A549 (cell line): ENCODE measurements at regions not wholly inside any gene's neighbourhood (a gene's known extent, or its start where the extent isn't known, plus 50 kb on each side); places are given as distances from the start of the nearest gene placed in this dataset.

ENCODE experiments used
- ATAC-seq, 2 experiments: fragments of 200-7000 bp in 1 of 2; fragments of >200 bp in 1 of 2; cut with Nextera tagmentation in 1 of 2; cut with Tn5 transposase in 1 of 2; 3 replicates each; pipeline versions ENCODE4 v1.8.0 to v1.9.1; 2018 to 2020; ENCODE audit warnings: mild to moderate bottlenecking in 1 of 2, moderate library complexity in 1 of 2
- CTCF ChIA-PET: fragments of 300-600 bp; sonication (Branson Sonifier 250); formaldehyde crosslinking; extraction: SDS; loops from one replicate; lab custom pipeline; 2021; ENCODE audit warnings: antibody characterized with exemption, inconsistent platforms; lab: Yijun Ruan, JAX
- POLR2A ChIA-PET: fragments of 350-600 bp; formaldehyde crosslinking; extraction: SDS; loops from one replicate; lab custom pipeline; 2021; ENCODE audit warnings: antibody characterized with exemption, inconsistent platforms; lab: Yijun Ruan, JAX
- DNase-seq, 2 experiments: peaks; one replicate each; pipeline versions ENCODE4 v3.0.0 to v3.0.0-alpha.2; 2011 to 2016; ENCODE audit warnings: low read depth in 1 of 2, low spot score in 1 of 2
- FAIRE-seq: peaks from 2 replicates; lab custom pipeline; 2011; peaks lifted over from hg19 to GRCh38; lab: Jason Lieb, UNC
- H3K27ac ChIP-seq, 2 experiments: fragments of >200 bp; sonication (Bioruptor Twin); formaldehyde crosslinking; 3 replicates each; pipeline ENCODE4 v1.5.1; 2016 to 2017
- H3K4me1 ChIP-seq: fragments of >200 bp; sonication (Bioruptor Twin); formaldehyde crosslinking; 3 replicates; pipeline ENCODE4 v1.6.1; 2016
- H3K4me2 ChIP-seq: fragments of >200 bp; sonication (Bioruptor Twin); formaldehyde crosslinking; 3 replicates; pipeline ENCODE4 v1.6.1; 2016
- H3K4me3 ChIP-seq: fragments of >200 bp; sonication (Bioruptor Twin); formaldehyde crosslinking; 3 replicates; pipeline ENCODE4 v1.5.1; 2016
- H3K9me3 ChIP-seq: fragments of >200 bp; sonication (Bioruptor Twin); formaldehyde crosslinking; 3 replicates; pipeline ENCODE4 v1.6.1; 2016
- BHLHE40 ChIP-seq: IDR thresholded peaks from 2 replicates; pipeline ENCODE4 v1.6.1; 2012; ENCODE audit warnings: low read depth, low read length, inconsistent platforms
- CHD2 ChIP-seq: fragments of 150-350 bp; IDR thresholded peaks from 2 replicates; pipeline ENCODE4 v1.6.1; 2014; ENCODE audit warnings: low read length; ENCODE audit not compliant: partially characterized antibody
- FOSB ChIP-seq: fragments of 250-450 bp; sonication (Bioruptor Pico); IDR thresholded peaks from 2 replicates; pipeline ENCODE4 v1.5.0; 2020; ENCODE audit warnings: mild to moderate bottlenecking, moderate library complexity
- HDAC2 ChIP-seq: fragments of 200-600 bp; sonication (generic); IDR thresholded peaks from 2 replicates; pipeline ENCODE4 v1.6.1; 2016
- HEYL ChIP-seq: fragments of 250-450 bp; sonication (Bioruptor Pico); IDR thresholded peaks from 2 replicates; pipeline ENCODE4 v1.8.0; 2021; ENCODE audit warnings: mild to moderate bottlenecking, moderate library complexity
- HOXB5 ChIP-seq: fragments of 250-450 bp; sonication (Bioruptor Pico); IDR thresholded peaks from 2 replicates; pipeline ENCODE4 v1.5.0; 2020; ENCODE audit warnings: mild to moderate bottlenecking, moderate library complexity
- KDM5A ChIP-seq: fragments of 200-600 bp; sonication (generic); IDR thresholded peaks from 2 replicates; pipeline ENCODE4 v1.6.1; 2016; ENCODE audit warnings: antibody characterized with exemption, mild to moderate bottlenecking
- MAFK ChIP-seq: fragments of 450-650 bp; IDR thresholded peaks from 2 replicates; pipeline ENCODE4 v1.6.1; 2014; ENCODE audit not compliant: partially characterized antibody
- MAZ ChIP-seq: fragments of 150-350 bp; IDR thresholded peaks from 2 replicates; pipeline ENCODE4 v1.6.1; 2014; ENCODE audit warnings: antibody characterized with exemption, low read depth, low read length, borderline replicate concordance
- MYC ChIP-seq: IDR thresholded peaks from 2 replicates; pipeline ENCODE4 v1.6.1; 2012; ENCODE audit warnings: mild to moderate bottlenecking, inconsistent platforms, low read length, improper control_type of control experiment, borderline replicate concordance
- NFE2L2 ChIP-seq: fragments of 150-350 bp; conservative IDR thresholded peaks from 2 replicates; pipeline ENCODE4 v1.6.1; 2014; ENCODE audit warnings: low read length
- NPAS2 ChIP-seq: fragments of 250-450 bp; sonication (Bioruptor Pico); IDR thresholded peaks from 2 replicates; pipeline ENCODE4 v1.8.0; 2022; ENCODE audit warnings: mild to moderate bottlenecking, moderate library complexity, borderline replicate concordance
- PHF8 ChIP-seq: fragments of 200-600 bp; sonication (generic); IDR thresholded peaks from 2 replicates; pipeline ENCODE4 v1.6.1; 2016; ENCODE audit warnings: low read depth, mild to moderate bottlenecking, antibody characterized with exemption, moderate library complexity, borderline replicate concordance
- POLR2AphosphoS2 ChIP-seq: conservative IDR thresholded peaks from 2 replicates; pipeline ENCODE4 v1.6.1; 2012; ENCODE audit warnings: low read length, improper control_type of control experiment, inconsistent platforms
- RAD21 ChIP-seq, 2 experiments: fragments of >200 bp in 1 of 2; sonication (Bioruptor Twin) in 1 of 2; formaldehyde crosslinking in 1 of 2; IDR thresholded peaks in 1 of 2; conservative IDR thresholded peaks in 1 of 2; 2 replicates in 1 of 2; 3 replicates in 1 of 2; pipeline ENCODE4 v1.6.1; 2012 to 2018; ENCODE audit warnings: inconsistent platforms in 1 of 2
- RCOR1 ChIP-seq: fragments of 150-350 bp; IDR thresholded peaks from 2 replicates; pipeline ENCODE4 v1.6.1; 2014; ENCODE audit warnings: antibody characterized with exemption, low read length, low read depth
- RFX5 ChIP-seq: fragments of 450-650 bp; IDR thresholded peaks from 2 replicates; pipeline ENCODE4 v1.7.1; 2014; ENCODE audit warnings: antibody characterized with exemption, mild to moderate bottlenecking, moderate library complexity
- SMC3 ChIP-seq: fragments of >200 bp; sonication (Bioruptor Twin); formaldehyde crosslinking; IDR thresholded peaks from 3 replicates; pipeline ENCODE4 v1.6.1; 2018; ENCODE audit warnings: inconsistent platforms
- TP53 ChIP-seq: fragments of 250-450 bp; sonication (Bioruptor Pico); IDR thresholded peaks from 2 replicates; pipeline ENCODE4 v1.5.0; 2021; ENCODE audit warnings: mild to moderate bottlenecking, moderate library complexity
- ZC3H11A ChIP-seq: fragments of 450-650 bp; IDR thresholded peaks from 2 replicates; pipeline ENCODE4 v1.6.1; 2014; ENCODE audit warnings: antibody characterized with exemption, mild to moderate bottlenecking
- ZNF302 ChIP-seq: fragments of 250-450 bp; sonication (Bioruptor Pico); IDR thresholded peaks from 2 replicates; pipeline ENCODE4 v1.9.0; 2021; ENCODE audit warnings: inconsistent platforms, mild to moderate bottlenecking, moderate library complexity
- ZSCAN20 ChIP-seq: fragments of 250-450 bp; sonication (Bioruptor Pico); IDR thresholded peaks from 2 replicates; pipeline ENCODE4 v1.8.0; 2022; ENCODE audit warnings: mild to moderate bottlenecking, moderate library complexity
- WGBS: methylation state at CpG from one replicate; pipeline ENCODE4 v1.1.6; 2017; ENCODE audit errors: missing lambda C conversion rate; 5-methylcytosine and 5-hydroxymethylcytosine counted together
- TF ChIP-seq, protein P1 (sequence below): IDR thresholded peaks from 2 replicates; pipeline ENCODE4 v1.6.1; 2012; ENCODE audit warnings: low read depth, borderline replicate concordance
- TF ChIP-seq, protein P2 (sequence below): fragments of 450-650 bp; IDR thresholded peaks from 2 replicates; pipeline ENCODE4 v1.6.1; 2014; ENCODE audit warnings: antibody characterized with exemption
- TF ChIP-seq, protein P3 (sequence below): fragments of >200 bp; sonication (Bioruptor Twin); formaldehyde crosslinking; IDR thresholded peaks from 3 replicates; pipeline ENCODE4 v1.6.1; 2016
- TF ChIP-seq, protein P4 (sequence below): fragments of 200-600 bp; sonication (generic); IDR thresholded peaks from 2 replicates; pipeline ENCODE4 v1.6.1; 2016; ENCODE audit warnings: antibody characterized with exemption, mild to moderate bottlenecking, moderate library complexity
- TF ChIP-seq, protein P5 (sequence below): IDR thresholded peaks from 2 replicates; pipeline ENCODE4 v1.6.1; 2012
- TF ChIP-seq, protein P6 (sequence below): fragments of 250-450 bp; sonication (Bioruptor Pico); IDR thresholded peaks from 2 replicates; pipeline ENCODE4 v1.5.0; 2021; ENCODE audit warnings: mild to moderate bottlenecking, moderate library complexity, borderline replicate concordance

DNA sequence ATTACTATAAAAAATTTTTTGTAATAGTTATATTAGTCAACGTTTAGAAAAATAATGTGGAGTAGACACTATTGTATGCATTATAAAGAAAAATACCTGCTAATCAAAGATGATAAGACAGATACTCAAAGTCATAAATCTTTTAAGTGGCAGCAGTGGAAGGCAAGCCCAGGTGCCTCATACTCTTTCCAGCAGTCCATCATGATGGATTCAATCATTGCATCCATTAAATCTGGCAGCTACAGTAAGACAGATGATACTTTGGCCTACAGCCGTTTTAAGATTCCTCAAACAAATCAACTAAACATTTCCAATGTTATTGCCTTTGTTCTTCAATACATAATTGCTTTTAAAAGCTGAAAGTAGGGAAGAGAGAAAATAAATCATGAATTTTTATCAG, 1392.9 kb upstream of the NUDT12 start:
- ChIA-PET POLR2A (no interaction called here), CTCF (no interaction called here)
- DNase-seq (no peak), FAIRE-seq (no peak), ATAC-seq (no peak)
- Histone ChIP-seq H3K4me3 (no peak overlapping the region), H3K27ac (no peak overlapping the region), H3K4me1 (no peaks in the 10 kb centered on the region), H3K9me3 (no peaks in the 10 kb centered on the region), H3K4me2 (no peak overlapping the region)
- WGBS = 20% methylated on average over 2 of the region's 2 CpGs
- TF ChIP-seq, protein P1, sequence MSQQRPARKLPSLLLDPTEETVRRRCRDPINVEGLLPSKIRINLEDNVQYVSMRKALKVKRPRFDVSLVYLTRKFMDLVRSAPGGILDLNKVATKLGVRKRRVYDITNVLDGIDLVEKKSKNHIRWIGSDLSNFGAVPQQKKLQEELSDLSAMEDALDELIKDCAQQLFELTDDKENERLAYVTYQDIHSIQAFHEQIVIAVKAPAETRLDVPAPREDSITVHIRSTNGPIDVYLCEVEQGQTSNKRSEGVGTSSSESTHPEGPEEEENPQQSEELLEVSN = no peak
- TF ChIP-seq HEYL (CRISPR knock-in tag) (no peak), RFX5 (no peak), ZNF302 (CRISPR knock-in tag) (no peak), KDM5A (no peak), RAD21 (conservative IDR thresholded peaks at IDR 0.05 in 1 of 2, IDR thresholded peaks at IDR 0.05 in 1 of 2) (no peak), PHF8 (no peak), TP53 (no peak), MAZ (no peak), HDAC2 (no peak), NPAS2 (CRISPR knock-in tag) (no peak), ZSCAN20 (no peak), HOXB5 (CRISPR knock-in tag) (no peak), MAFK (no peak), MYC (no peak), BHLHE40 (no peak), SMC3 (no peak), CHD2 (no peak)
- TF ChIP-seq, protein P2, sequence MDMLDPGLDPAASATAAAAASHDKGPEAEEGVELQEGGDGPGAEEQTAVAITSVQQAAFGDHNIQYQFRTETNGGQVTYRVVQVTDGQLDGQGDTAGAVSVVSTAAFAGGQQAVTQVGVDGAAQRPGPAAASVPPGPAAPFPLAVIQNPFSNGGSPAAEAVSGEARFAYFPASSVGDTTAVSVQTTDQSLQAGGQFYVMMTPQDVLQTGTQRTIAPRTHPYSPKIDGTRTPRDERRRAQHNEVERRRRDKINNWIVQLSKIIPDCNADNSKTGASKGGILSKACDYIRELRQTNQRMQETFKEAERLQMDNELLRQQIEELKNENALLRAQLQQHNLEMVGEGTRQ = no peak

DNA sequence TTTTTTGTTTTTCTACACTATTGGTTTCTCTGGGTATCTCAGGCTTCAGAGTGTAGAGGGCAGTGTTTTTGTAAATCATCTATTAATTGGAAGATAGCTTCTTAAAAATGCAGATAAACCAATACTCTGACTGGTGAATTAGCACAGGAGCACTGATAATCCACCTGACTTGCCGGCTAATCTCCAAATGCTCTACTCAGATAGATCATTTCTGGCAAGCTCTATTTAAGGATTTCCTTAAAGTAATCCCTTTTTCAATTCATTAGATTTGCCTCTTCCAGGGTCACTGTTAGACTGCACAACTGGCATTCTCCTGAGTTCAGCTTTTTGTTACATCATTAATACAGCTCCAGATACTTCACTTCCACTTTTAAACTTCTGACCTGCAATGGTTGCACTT, 1390.3 kb upstream of the NUDT12 start:
- Histone ChIP-seq H3K4me3 (no peak overlapping the region), H3K4me1 (no peaks in the 10 kb centered on the region), H3K9me3 (no peaks in the 10 kb centered on the region), H3K27ac (no peak overlapping the region), H3K4me2 (no peak overlapping the region)
- CTCF ChIA-PET = no interaction called here
- 96% methylated on average over 1 of the region's 1 CpG for WGBS
- POLR2A ChIA-PET = no interaction called here
- DNase-seq (no peak), FAIRE-seq (no peak), ATAC-seq (no peak)
- TF ChIP-seq FOSB (CRISPR knock-in tag) (no peak), NFE2L2 (no peak)
- TF ChIP-seq, protein P3, sequence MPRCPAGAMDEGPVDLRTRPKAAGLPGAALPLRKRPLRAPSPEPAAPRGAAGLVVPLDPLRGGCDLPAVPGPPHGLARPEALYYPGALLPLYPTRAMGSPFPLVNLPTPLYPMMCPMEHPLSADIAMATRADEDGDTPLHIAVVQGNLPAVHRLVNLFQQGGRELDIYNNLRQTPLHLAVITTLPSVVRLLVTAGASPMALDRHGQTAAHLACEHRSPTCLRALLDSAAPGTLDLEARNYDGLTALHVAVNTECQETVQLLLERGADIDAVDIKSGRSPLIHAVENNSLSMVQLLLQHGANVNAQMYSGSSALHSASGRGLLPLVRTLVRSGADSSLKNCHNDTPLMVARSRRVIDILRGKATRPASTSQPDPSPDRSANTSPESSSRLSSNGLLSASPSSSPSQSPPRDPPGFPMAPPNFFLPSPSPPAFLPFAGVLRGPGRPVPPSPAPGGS = no peak

DNA sequence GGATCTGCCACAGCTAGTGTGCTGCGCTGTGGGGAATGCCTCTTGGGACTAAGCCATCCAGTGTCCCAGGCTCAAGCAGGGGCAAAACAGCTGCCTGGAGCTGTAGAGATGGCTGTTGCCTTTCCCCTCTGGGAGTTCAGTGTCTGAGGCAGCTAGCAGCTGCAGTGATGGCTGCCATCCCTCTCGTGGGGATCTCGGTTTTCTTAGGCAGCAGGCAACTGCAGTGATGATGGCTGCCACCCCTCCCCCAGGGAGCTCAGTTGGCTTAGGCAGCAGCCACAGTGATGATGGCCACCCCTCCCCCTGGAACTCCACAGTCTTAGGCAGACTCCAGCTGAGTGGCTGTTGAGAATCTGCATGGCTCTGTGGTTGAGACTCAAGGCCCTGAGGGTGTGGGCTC, 1389.2 kb upstream of the NUDT12 start:
- CTCF ChIA-PET = no interaction called here
- Histone ChIP-seq H3K4me3 (no peak overlapping the region), H3K4me1 (no peaks in the 10 kb centered on the region), H3K27ac (no peak overlapping the region), H3K9me3 (no peaks in the 10 kb centered on the region), H3K4me2 (no peak overlapping the region)
- POLR2A ChIA-PET = no interaction called here
- ATAC-seq (no peak), DNase-seq (no peak), FAIRE-seq (no peak)
- WGBS = no CpG with 5 or more reads among the region's 3 CpGs
- TF ChIP-seq, protein P4, sequence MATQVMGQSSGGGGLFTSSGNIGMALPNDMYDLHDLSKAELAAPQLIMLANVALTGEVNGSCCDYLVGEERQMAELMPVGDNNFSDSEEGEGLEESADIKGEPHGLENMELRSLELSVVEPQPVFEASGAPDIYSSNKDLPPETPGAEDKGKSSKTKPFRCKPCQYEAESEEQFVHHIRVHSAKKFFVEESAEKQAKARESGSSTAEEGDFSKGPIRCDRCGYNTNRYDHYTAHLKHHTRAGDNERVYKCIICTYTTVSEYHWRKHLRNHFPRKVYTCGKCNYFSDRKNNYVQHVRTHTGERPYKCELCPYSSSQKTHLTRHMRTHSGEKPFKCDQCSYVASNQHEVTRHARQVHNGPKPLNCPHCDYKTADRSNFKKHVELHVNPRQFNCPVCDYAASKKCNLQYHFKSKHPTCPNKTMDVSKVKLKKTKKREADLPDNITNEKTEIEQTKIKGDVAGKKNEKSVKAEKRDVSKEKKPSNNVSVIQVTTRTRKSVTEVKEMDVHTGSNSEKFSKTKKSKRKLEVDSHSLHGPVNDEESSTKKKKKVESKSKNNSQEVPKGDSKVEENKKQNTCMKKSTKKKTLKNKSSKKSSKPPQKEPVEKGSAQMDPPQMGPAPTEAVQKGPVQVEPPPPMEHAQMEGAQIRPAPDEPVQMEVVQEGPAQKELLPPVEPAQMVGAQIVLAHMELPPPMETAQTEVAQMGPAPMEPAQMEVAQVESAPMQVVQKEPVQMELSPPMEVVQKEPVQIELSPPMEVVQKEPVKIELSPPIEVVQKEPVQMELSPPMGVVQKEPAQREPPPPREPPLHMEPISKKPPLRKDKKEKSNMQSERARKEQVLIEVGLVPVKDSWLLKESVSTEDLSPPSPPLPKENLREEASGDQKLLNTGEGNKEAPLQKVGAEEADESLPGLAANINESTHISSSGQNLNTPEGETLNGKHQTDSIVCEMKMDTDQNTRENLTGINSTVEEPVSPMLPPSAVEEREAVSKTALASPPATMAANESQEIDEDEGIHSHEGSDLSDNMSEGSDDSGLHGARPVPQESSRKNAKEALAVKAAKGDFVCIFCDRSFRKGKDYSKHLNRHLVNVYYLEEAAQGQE = no peak
- TF ChIP-seq RCOR1 = no peak
- TF ChIP-seq HEYL (CRISPR knock-in tag) = no peak
- TF ChIP-seq, protein P5, sequence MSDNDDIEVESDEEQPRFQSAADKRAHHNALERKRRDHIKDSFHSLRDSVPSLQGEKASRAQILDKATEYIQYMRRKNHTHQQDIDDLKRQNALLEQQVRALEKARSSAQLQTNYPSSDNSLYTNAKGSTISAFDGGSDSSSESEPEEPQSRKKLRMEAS = no peak
- TF ChIP-seq ZNF302 (CRISPR knock-in tag) = no peak
- TF ChIP-seq POLR2AphosphoS2 = no peak
- no peak for TF ChIP-seq ZC3H11A
- TF ChIP-seq, protein P6, sequence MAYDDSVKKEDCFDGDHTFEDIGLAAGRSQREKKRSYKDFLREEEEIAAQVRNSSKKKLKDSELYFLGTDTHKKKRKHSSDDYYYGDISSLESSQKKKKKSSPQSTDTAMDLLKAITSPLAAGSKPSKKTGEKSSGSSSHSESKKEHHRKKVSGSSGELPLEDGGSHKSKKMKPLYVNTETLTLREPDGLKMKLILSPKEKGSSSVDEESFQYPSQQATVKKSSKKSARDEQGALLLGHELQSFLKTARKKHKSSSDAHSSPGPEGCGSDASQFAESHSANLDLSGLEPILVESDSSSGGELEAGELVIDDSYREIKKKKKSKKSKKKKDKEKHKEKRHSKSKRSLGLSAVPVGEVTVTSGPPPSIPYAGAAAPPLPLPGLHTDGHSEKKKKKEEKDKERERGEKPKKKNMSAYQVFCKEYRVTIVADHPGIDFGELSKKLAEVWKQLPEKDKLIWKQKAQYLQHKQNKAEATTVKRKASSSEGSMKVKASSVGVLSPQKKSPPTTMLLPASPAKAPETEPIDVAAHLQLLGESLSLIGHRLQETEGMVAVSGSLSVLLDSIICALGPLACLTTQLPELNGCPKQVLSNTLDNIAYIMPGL (CRISPR knock-in tag) = no peak
- TF ChIP-seq FOSB (CRISPR knock-in tag) = no peak
